H9 (cell line): ENCODE measurements at regions not wholly inside any gene's neighbourhood (a gene's known extent, or its start where the extent isn't known, plus 50 kb on each side); places are given as distances from the start of the nearest gene placed in this dataset.

Experiments
- DNase-seq: peaks from one replicate; pipeline ENCODE4 v3.0.0-alpha.2; 2017
- H2AFZ ChIP-seq: one replicate; pipeline ENCODE4 v1.6.1; 2013; ENCODE audit warnings: mild to moderate bottlenecking, low read length, control low read depth, moderate library complexity
- H2AK5ac ChIP-seq: 2 replicates; pipeline ENCODE4 v1.6.1; 2013; ENCODE audit warnings: low read length, control low read depth, mixed read lengths; ENCODE audit not compliant: insufficient read length
- H2BK120ac ChIP-seq: one replicate; pipeline ENCODE4 v1.6.1; 2013; ENCODE audit warnings: low read depth, mild to moderate bottlenecking, low read length, control low read depth, inconsistent platforms; ENCODE audit not compliant: poor library complexity, severe bottlenecking
- H2BK12ac ChIP-seq: 2 replicates; pipeline ENCODE4 v1.6.1; 2013; ENCODE audit warnings: low read length, control low read depth, mixed read lengths, low read depth; ENCODE audit not compliant: insufficient read length
- H2BK15ac ChIP-seq: 2 replicates; pipeline ENCODE4 v1.6.1; 2013; ENCODE audit warnings: low read depth, low read length, control low read depth
- H2BK20ac ChIP-seq: one replicate; pipeline ENCODE4 v1.6.1; 2013; ENCODE audit warnings: low read depth, mild to moderate bottlenecking, low read length, control low read depth, inconsistent platforms; ENCODE audit not compliant: poor library complexity, severe bottlenecking
- H2BK5ac ChIP-seq: 2 replicates; pipeline ENCODE4 v1.6.1; 2013; ENCODE audit warnings: low read length, control low read depth, mixed read lengths; ENCODE audit not compliant: insufficient read length
- H3K14ac ChIP-seq: 2 replicates; pipeline ENCODE4 v1.6.1; 2013; ENCODE audit warnings: low read length, control low read depth; ENCODE audit not compliant: insufficient read depth
- H3K18ac ChIP-seq: 2 replicates; pipeline ENCODE4 v1.6.1; 2013; ENCODE audit warnings: low read depth, mild to moderate bottlenecking, mixed read lengths, low read length, control low read depth; ENCODE audit not compliant: insufficient read length
- H3K23ac ChIP-seq: 2 replicates; pipeline ENCODE4 v1.6.1; 2013; ENCODE audit warnings: low read length, control low read depth, mixed read lengths, low read depth; ENCODE audit not compliant: insufficient read length
- H3K23me2 ChIP-seq: 2 replicates; pipeline ENCODE4 v1.6.1; 2013; ENCODE audit warnings: low read depth, mild to moderate bottlenecking, mixed read lengths, low read length, control low read depth; ENCODE audit not compliant: insufficient read length, poor library complexity, severe bottlenecking
- H3K27ac ChIP-seq: 2 replicates; pipeline ENCODE4 v1.5.1; 2013; ENCODE audit warnings: low read length, control low read depth, mixed read lengths, low read depth; ENCODE audit not compliant: insufficient read length
- H3K27me3 ChIP-seq: 2 replicates; pipeline ENCODE4 v1.6.1; 2013; ENCODE audit warnings: low read length, control low read depth, inconsistent platforms; ENCODE audit not compliant: insufficient read depth
- H3K4ac ChIP-seq: 2 replicates; pipeline ENCODE4 v1.6.1; 2013; ENCODE audit warnings: low read depth, mild to moderate bottlenecking, control low read depth, inconsistent platforms, low read length, moderate library complexity
- H3K4me1 ChIP-seq: 2 replicates; pipeline ENCODE4 v1.6.1; 2013; ENCODE audit warnings: low read length, control low read depth, inconsistent platforms; ENCODE audit not compliant: insufficient read depth
- H3K4me2 ChIP-seq: 2 replicates; pipeline ENCODE4 v1.6.1; 2013; ENCODE audit warnings: low read length, control low read depth, mixed read lengths; ENCODE audit not compliant: insufficient read length, insufficient read depth
- H3K56ac ChIP-seq: 2 replicates; pipeline ENCODE4 v1.6.1; 2013; ENCODE audit warnings: low read depth, mild to moderate bottlenecking, mixed read lengths, low read length, control low read depth; ENCODE audit not compliant: insufficient read length
- H3K79me1 ChIP-seq: 2 replicates; pipeline ENCODE4 v1.6.1; 2013; ENCODE audit warnings: low read depth, mild to moderate bottlenecking, moderate library complexity, low read length, control low read depth, inconsistent platforms; ENCODE audit not compliant: insufficient read depth, poor library complexity, severe bottlenecking
- H3K79me2 ChIP-seq: 2 replicates; pipeline ENCODE4 v1.6.1; 2013; ENCODE audit warnings: low read length, control low read depth, inconsistent platforms; ENCODE audit not compliant: insufficient read depth
- H3K9ac ChIP-seq: 2 replicates; pipeline ENCODE4 v1.6.1; 2013; ENCODE audit warnings: low read length, control low read depth, mixed read lengths; ENCODE audit not compliant: insufficient read length; ENCODE audit errors: extremely low read depth
- H3K9me3 ChIP-seq: one replicate; pipeline ENCODE4 v1.6.1; 2013; ENCODE audit warnings: low read depth, low read length, inconsistent platforms; ENCODE audit not compliant: control insufficient read depth
- H3T11ph ChIP-seq: one replicate; pipeline ENCODE4 v1.6.1; 2013; ENCODE audit warnings: mild to moderate bottlenecking, low read length, control low read depth, inconsistent platforms
- H4K20me1 ChIP-seq: one replicate; pipeline ENCODE4 v1.6.1; 2013; ENCODE audit not compliant: control insufficient read depth, insufficient read length, insufficient read depth
- H4K5ac ChIP-seq: 2 replicates; pipeline ENCODE4 v1.6.1; 2013; ENCODE audit warnings: low read depth, mild to moderate bottlenecking, mixed read lengths, low read length, control low read depth; ENCODE audit not compliant: insufficient read length
- H4K8ac ChIP-seq: replicated peaks from 2 replicates; pipeline ENCODE4 v1.6.1; 2013; ENCODE audit warnings: low read length, control low read depth, mixed read lengths, low read depth; ENCODE audit not compliant: insufficient read length
- H4K91ac ChIP-seq: 2 replicates; pipeline ENCODE4 v1.6.1; 2013; ENCODE audit warnings: low read depth, mild to moderate bottlenecking, moderate library complexity, mixed read lengths, low read length, control low read depth; ENCODE audit not compliant: insufficient read length
- H3K27ac Mint-ChIP-seq, 3 experiments: 2 replicates in 2 of 3; 3 replicates in 1 of 3; pipeline ENCODE4 v1.8.0; 2020 to 2021; ENCODE audit warnings: mixed read lengths in 3 of 3, mild to moderate bottlenecking in 1 of 3, moderate library complexity in 1 of 3
- H3K27me3 Mint-ChIP-seq: 2 replicates; pipeline ENCODE4 v1.8.0; 2021; ENCODE audit warnings: low read depth, mild to moderate bottlenecking, moderate library complexity, mixed read lengths
- H3K36me3 Mint-ChIP-seq, 3 experiments: 2 replicates in 2 of 3; 3 replicates in 1 of 3; pipeline ENCODE4 v1.8.0; 2020 to 2021; ENCODE audit warnings: low read depth in 3 of 3, mixed read lengths in 3 of 3; ENCODE audit not compliant: insufficient read depth in 1 of 3
- H3K4me1 Mint-ChIP-seq, 2 experiments: 2 replicates each; pipeline ENCODE4 v1.8.0; 2020; ENCODE audit warnings: mixed read lengths in 2 of 2
- H3K4me3 Mint-ChIP-seq, 2 experiments: 2 replicates in 1 of 2; 3 replicates in 1 of 2; pipeline ENCODE4 v1.8.0; 2020 to 2021; ENCODE audit warnings: mild to moderate bottlenecking in 2 of 2, mixed read lengths in 2 of 2, moderate library complexity in 1 of 2
- H3K9me3 Mint-ChIP-seq, 2 experiments: 2 replicates in 1 of 2; 3 replicates in 1 of 2; pipeline ENCODE4 v1.8.0; 2020; ENCODE audit warnings: mild to moderate bottlenecking in 2 of 2, mixed read lengths in 2 of 2, moderate library complexity in 1 of 2
- CTCF ChIP-seq: fragments of 200-600 bp; sonication (generic); conservative IDR thresholded peaks from 3 replicates; pipeline ENCODE4 v1.8.0; 2021; ENCODE audit warnings: antibody characterized with exemption, mild to moderate bottlenecking
- WGBS: extraction: QIAGEN DNeasy Blood & Tissue Kit; methylation state at CpG from one replicate; pipeline ENCODE4 v1.1.7; 2013; ENCODE audit warnings: missing lambda C conversion rate, low lambda C conversion rate, mixed read lengths; ENCODE audit not compliant: insufficient read length; ENCODE audit errors: extremely low coverage; 5-methylcytosine and 5-hydroxymethylcytosine counted together

GRCh38 chr14:82379291-82379690 is 845.6 kb upstream of the SEL1L start:
- H3K9me3 ChIP-seq = no peaks in the 10 kb centered on the region
- no peaks in the 10 kb centered on the region for H3K4me1 Mint-ChIP-seq
- H3K79me1 ChIP-seq = no peaks in the 10 kb centered on the region
- no peak for TF ChIP-seq CTCF
- H3K4me1 ChIP-seq = no peaks in the 10 kb centered on the region
- H3K36me3 Mint-ChIP-seq = peaks cover 0 to 8% (median 0%) of the 10 kb centered on the region in 3 experiments; a peak in 4 of 7 replicates
- H2BK120ac ChIP-seq = no peak overlapping the region
- WGBS = no CpG with 5 or more reads among the region's 2 CpGs
- no peak overlapping the region for H3K23ac ChIP-seq
- H3K79me2 ChIP-seq = no peaks in the 10 kb centered on the region
- no peaks in the 10 kb centered on the region for H3K27me3 Mint-ChIP-seq
- H3K4me3 Mint-ChIP-seq = no peak overlapping the region
- no peaks in the 10 kb centered on the region for H4K20me1 ChIP-seq
- no peak overlapping the region for H3K14ac ChIP-seq
- H2BK20ac ChIP-seq = no peak overlapping the region
- peaks cover 11 to 17% of the 10 kb centered on the region in 2 experiments for H3K9me3 Mint-ChIP-seq
- no peaks in the 10 kb centered on the region for H3K27me3 ChIP-seq
- H3K27ac Mint-ChIP-seq = no peak overlapping the region
- H4K91ac ChIP-seq = no peak overlapping the region
- H2AFZ ChIP-seq = no peak overlapping the region
- H3T11ph ChIP-seq = no peak overlapping the region
- no peak overlapping the region for H3K27ac ChIP-seq
- H2BK15ac ChIP-seq = no peak overlapping the region
- H2AK5ac ChIP-seq = no peak overlapping the region
- H3K9ac ChIP-seq = no peak overlapping the region
- H3K4me2 ChIP-seq = no peak overlapping the region
- H3K23me2 ChIP-seq = no peaks in the 10 kb centered on the region
- H3K56ac ChIP-seq = no peak overlapping the region
- no peak overlapping the region for H3K18ac ChIP-seq
- H2BK5ac ChIP-seq = no peak overlapping the region
- H3K4ac ChIP-seq = no peak overlapping the region
- DNase-seq = no peak
- no peak overlapping the region for H2BK12ac ChIP-seq
- H4K5ac ChIP-seq = no peak overlapping the region
- H4K8ac ChIP-seq = no peak overlapping the region
